HepG2 (cell line): ENCODE measurements at regions not wholly inside any gene's neighbourhood (a gene's known extent, or its start where the extent isn't known, plus 50 kb on each side); places are given as distances from the start of the nearest gene placed in this dataset.

ENCODE experiments used
- ATAC-seq: fragments of 200-7000 bp; cut with Tn5 transposase; 3 replicates; pipeline ENCODE4 v1.9.1; 2020; ENCODE audit warnings: mild to moderate bottlenecking, moderate library complexity
- BruUV-seq: library from RNA; stranded (reverse); fragments of 400-500 nt; replicated peaks from 2 replicates; lab custom pipeline; 2021; lab: Mats Ljungman, UMichigan
- CTCF ChIA-PET: fragments of 300-600 bp; formaldehyde crosslinking; extraction: SDS; loops from one replicate; lab custom pipeline; 2021; ENCODE audit warnings: low total read pairs, inconsistent platforms, low intra/inter-chr PET ratio; lab: Yijun Ruan, JAX
- POLR2A ChIA-PET: fragments of 350-600 bp; sonication (Branson Sonifier 250); formaldehyde crosslinking; loops from one replicate; lab custom pipeline; 2020; ENCODE audit warnings: antibody characterized with exemption, inconsistent platforms; lab: Yijun Ruan, JAX
- DNase-seq: peaks from one replicate; pipeline ENCODE4 v3.0.0-alpha.2; 2015; ENCODE audit warnings: low spot score
- FAIRE-seq: peaks from 3 replicates; lab custom pipeline; 2011; peaks lifted over from hg19 to GRCh38; lab: Jason Lieb, UNC
- H2AFZ ChIP-seq: one replicate; pipeline ENCODE4 v1.6.1; 2011; ENCODE audit warnings: low read length, inconsistent platforms
- H3K27ac ChIP-seq: fragments of 300-600 bp; 3 replicates; pipeline ENCODE4 v1.8.0; 2011; ENCODE audit warnings: mixed run types, mild to moderate bottlenecking, mixed read lengths, low read length, inconsistent platforms; ENCODE audit not compliant: insufficient read depth; ENCODE audit errors: extremely low read length
- H3K27me3 ChIP-seq, 2 experiments: fragments of 200-600 bp in 1 of 2; 2 replicates in 1 of 2; 3 replicates in 1 of 2; pipeline versions ENCODE4 v1.6.0 to v1.8.0; 2011; ENCODE audit warnings: low read length in 2 of 2, mild to moderate bottlenecking in 2 of 2, moderate library complexity in 2 of 2, inconsistent platforms in 1 of 2; ENCODE audit not compliant: insufficient read depth in 2 of 2, control insufficient read depth in 1 of 2
- H3K36me3 ChIP-seq, 2 experiments: fragments of 200-600 bp in 1 of 2; replicated peaks in 1 of 2; 2 replicates in 1 of 2; 3 replicates in 1 of 2; pipeline versions ENCODE4 v1.5.1 to v1.8.0; 2011; ENCODE audit warnings: low read length in 2 of 2, inconsistent platforms in 1 of 2; ENCODE audit not compliant: insufficient read depth in 2 of 2, control insufficient read depth in 1 of 2
- H3K4me1 ChIP-seq: 2 replicates; pipeline ENCODE4 v1.5.1; 2012; ENCODE audit warnings: low read length, inconsistent platforms; ENCODE audit not compliant: insufficient read depth
- H3K4me2 ChIP-seq: 2 replicates; pipeline ENCODE4 v1.6.0; 2011; ENCODE audit warnings: low read depth, low read length, inconsistent platforms
- H3K4me3 ChIP-seq, 3 experiments: fragments of 200-600 bp in 1 of 3; sonication (generic), shearing (Covaris generic) in 1 of 3; replicated peaks in 1 of 3; 2 replicates each; pipeline ENCODE4 v1.5.1; 2011 to 2016; ENCODE audit warnings: low read length in 3 of 3, inconsistent platforms in 2 of 3, low read depth in 2 of 3, mild to moderate bottlenecking in 2 of 3, control low read depth in 1 of 3, mixed read lengths in 1 of 3; ENCODE audit not compliant: insufficient read depth in 1 of 3
- H3K79me2 ChIP-seq: one replicate; pipeline ENCODE4 v1.6.1; 2011; ENCODE audit warnings: low read length, inconsistent platforms; ENCODE audit not compliant: insufficient read depth
- H3K9ac ChIP-seq: 2 replicates; pipeline ENCODE4 v1.6.0; 2011; ENCODE audit warnings: mild to moderate bottlenecking, low read depth, low read length, inconsistent platforms; ENCODE audit not compliant: insufficient read depth
- H3K9me3 ChIP-seq: 2 replicates; pipeline ENCODE4 v1.5.1; 2012; ENCODE audit warnings: mild to moderate bottlenecking, low read length
- H4K20me1 ChIP-seq: 2 replicates; pipeline ENCODE4 v1.6.0; 2011; ENCODE audit warnings: inconsistent platforms, mild to moderate bottlenecking, low read length, moderate library complexity; ENCODE audit not compliant: insufficient read depth
- HMG20B ChIP-seq: conservative IDR thresholded peaks from 2 replicates; pipeline ENCODE4 v1.6.1; 2016; ENCODE audit warnings: missing genetic modification reagents, missing compliant biosample characterization
- JDP2 ChIP-seq: sonication (generic); formaldehyde crosslinking; IDR thresholded peaks from 2 replicates; pipeline ENCODE4 v1.8.1; 2022; ENCODE audit warnings: missing genetic modification reagents, borderline replicate concordance
- MAFF ChIP-seq: IDR thresholded peaks from 2 replicates; pipeline ENCODE4 v1.6.1; 2011; ENCODE audit warnings: low read depth, low read length, improper control_type of control experiment
- MEIS1 ChIP-seq: sonication (generic); formaldehyde crosslinking; IDR thresholded peaks from 2 replicates; pipeline ENCODE4 v1.9.0; 2021; ENCODE audit warnings: mild to moderate bottlenecking, missing genetic modification reagents, moderate library complexity, borderline replicate concordance
- NFATC3 ChIP-seq: sonication (generic); formaldehyde crosslinking; IDR thresholded peaks from 2 replicates; pipeline ENCODE4 v1.5.1; 2020; ENCODE audit warnings: mild to moderate bottlenecking, missing genetic modification reagents
- ZNF20 ChIP-seq: sonication (generic); formaldehyde crosslinking; IDR thresholded peaks from 2 replicates; pipeline ENCODE4 v1.4.0; 2020; ENCODE audit warnings: mild to moderate bottlenecking, moderate library complexity, missing genetic modification reagents
- ZNF782 ChIP-seq: sonication (generic); formaldehyde crosslinking; IDR thresholded peaks from 2 replicates; pipeline ENCODE4 v1.4.0; 2020; ENCODE audit warnings: missing genetic modification reagents, mild to moderate bottlenecking, borderline replicate concordance
- WGBS: methylation state at CpG from one replicate; pipeline ENCODE4 v1.1.6; 2017; ENCODE audit warnings: low lambda C conversion rate; 5-methylcytosine and 5-hydroxymethylcytosine counted together
- in situ Hi-C: cut with HindIII; loops from 2 replicates; pipeline ENCODE4 v1.10.0; 2017; ENCODE audit warnings: low pct_unique_long_range_greater_than_20kb; ENCODE audit not compliant: extremely low pct_ligation_motif_present
- intact Hi-C: fragments of 100-400 bp; cut with micrococcal nuclease; formaldehyde crosslinking; loops from one replicate; pipeline ENCODE4 v1.10.0; 2022; ENCODE audit not compliant: unreplicated experiment
- TF ChIP-seq, protein P1 (sequence below): IDR thresholded peaks from 2 replicates; pipeline ENCODE4 v1.6.1; 2016; ENCODE audit warnings: low read depth, control low read depth

- H2AFZ ChIP-seq: no peak overlapping the region
- no peak overlapping the region for H3K4me3 ChIP-seq
- POLR2A ChIA-PET: no interaction called here
- no peaks in the 10 kb centered on the region for H3K27me3 ChIP-seq
- in situ Hi-C loops (no loop called here), intact Hi-C loops (no loop called here)
- FAIRE-seq (no peak), ATAC-seq (no peak), DNase-seq (no peak)
- no peak for TF ChIP-seq JDP2
- no peak for TF ChIP-seq NFATC3 (CRISPR knock-in tag)
- TF ChIP-seq ZNF20 (CRISPR knock-in tag): no peak
- no peak for TF ChIP-seq HMG20B (CRISPR knock-in tag)
- TF ChIP-seq MAFF: no peak
- TF ChIP-seq, protein P1, sequence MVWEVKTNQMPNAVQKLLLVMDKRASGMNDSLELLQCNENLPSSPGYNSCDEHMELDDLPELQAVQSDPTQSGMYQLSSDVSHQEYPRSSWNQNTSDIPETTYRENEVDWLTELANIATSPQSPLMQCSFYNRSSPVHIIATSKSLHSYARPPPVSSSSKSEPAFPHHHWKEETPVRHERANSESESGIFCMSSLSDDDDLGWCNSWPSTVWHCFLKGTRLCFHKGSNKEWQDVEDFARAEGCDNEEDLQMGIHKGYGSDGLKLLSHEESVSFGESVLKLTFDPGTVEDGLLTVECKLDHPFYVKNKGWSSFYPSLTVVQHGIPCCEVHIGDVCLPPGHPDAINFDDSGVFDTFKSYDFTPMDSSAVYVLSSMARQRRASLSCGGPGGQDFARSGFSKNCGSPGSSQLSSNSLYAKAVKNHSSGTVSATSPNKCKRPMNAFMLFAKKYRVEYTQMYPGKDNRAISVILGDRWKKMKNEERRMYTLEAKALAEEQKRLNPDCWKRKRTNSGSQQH (CRISPR knock-in tag): no peak
- no peak for TF ChIP-seq ZNF782 (CRISPR knock-in tag)
- TF ChIP-seq MEIS1 (CRISPR knock-in tag): no peak
- H4K20me1 ChIP-seq: no peaks in the 10 kb centered on the region
- H3K4me1 ChIP-seq: no peaks in the 10 kb centered on the region
- H3K27ac ChIP-seq: no peak overlapping the region
- H3K4me2 ChIP-seq: no peak overlapping the region
- no TSS peak for BruUV-seq
- no peak overlapping the region for H3K9ac ChIP-seq
- 2% methylated on average over 2 of the region's 2 CpGs for WGBS
- H3K36me3 ChIP-seq: no peaks in the 10 kb centered on the region
- H3K9me3 ChIP-seq: peaks cover 44% of the 10 kb centered on the region
- CTCF ChIA-PET: no interaction called here
- H3K79me2 ChIP-seq: no peaks in the 10 kb centered on the region
Observed at GRCh38 chr7:51850126-51850525, 533.5 kb upstream of the COBL start.
